ENCODE measurements at regions not wholly inside any gene's neighbourhood (a gene's known extent, or its start where the extent isn't known, plus 50 kb on each side); places are given as distances from the start of the nearest gene placed in this dataset.

DNA sequence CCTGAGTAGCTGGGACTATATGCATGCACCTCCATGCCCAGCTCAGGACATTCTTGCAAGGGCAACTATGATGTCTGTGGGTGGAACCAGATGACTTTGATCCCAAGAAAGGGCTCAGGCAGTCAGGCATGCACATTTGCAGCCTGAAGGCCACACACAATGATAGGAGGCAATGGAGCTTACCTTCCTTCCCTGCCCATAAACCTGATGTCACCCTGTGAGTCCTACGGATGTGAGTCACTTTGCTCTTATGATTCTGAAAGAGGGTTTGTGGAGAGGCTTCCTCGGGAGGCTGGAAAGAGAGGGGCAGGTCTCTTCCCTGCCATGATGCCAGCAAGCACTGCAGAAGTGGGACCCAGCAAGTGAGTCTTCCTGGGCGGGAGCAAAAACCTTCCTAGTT lies 202.4 kb downstream of the LY86 start:
- CTCF ChIA-PET, result no interaction called here
- no peak for DNase-seq (ENCODE audit: low read depth, low spot score)
- POLR2A ChIA-PET, result no interaction called here
- TF ChIP-seq, protein P1, sequence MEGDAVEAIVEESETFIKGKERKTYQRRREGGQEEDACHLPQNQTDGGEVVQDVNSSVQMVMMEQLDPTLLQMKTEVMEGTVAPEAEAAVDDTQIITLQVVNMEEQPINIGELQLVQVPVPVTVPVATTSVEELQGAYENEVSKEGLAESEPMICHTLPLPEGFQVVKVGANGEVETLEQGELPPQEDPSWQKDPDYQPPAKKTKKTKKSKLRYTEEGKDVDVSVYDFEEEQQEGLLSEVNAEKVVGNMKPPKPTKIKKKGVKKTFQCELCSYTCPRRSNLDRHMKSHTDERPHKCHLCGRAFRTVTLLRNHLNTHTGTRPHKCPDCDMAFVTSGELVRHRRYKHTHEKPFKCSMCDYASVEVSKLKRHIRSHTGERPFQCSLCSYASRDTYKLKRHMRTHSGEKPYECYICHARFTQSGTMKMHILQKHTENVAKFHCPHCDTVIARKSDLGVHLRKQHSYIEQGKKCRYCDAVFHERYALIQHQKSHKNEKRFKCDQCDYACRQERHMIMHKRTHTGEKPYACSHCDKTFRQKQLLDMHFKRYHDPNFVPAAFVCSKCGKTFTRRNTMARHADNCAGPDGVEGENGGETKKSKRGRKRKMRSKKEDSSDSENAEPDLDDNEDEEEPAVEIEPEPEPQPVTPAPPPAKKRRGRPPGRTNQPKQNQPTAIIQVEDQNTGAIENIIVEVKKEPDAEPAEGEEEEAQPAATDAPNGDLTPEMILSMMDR (IDR thresholded peaks at IDR 0.05; ENCODE audit: insufficient read depth, low read length, missing control alignments), result no peak
- H3K4me3 ChIP-seq (ENCODE audit: low read depth, low read length), result no peak overlapping the region

DNA sequence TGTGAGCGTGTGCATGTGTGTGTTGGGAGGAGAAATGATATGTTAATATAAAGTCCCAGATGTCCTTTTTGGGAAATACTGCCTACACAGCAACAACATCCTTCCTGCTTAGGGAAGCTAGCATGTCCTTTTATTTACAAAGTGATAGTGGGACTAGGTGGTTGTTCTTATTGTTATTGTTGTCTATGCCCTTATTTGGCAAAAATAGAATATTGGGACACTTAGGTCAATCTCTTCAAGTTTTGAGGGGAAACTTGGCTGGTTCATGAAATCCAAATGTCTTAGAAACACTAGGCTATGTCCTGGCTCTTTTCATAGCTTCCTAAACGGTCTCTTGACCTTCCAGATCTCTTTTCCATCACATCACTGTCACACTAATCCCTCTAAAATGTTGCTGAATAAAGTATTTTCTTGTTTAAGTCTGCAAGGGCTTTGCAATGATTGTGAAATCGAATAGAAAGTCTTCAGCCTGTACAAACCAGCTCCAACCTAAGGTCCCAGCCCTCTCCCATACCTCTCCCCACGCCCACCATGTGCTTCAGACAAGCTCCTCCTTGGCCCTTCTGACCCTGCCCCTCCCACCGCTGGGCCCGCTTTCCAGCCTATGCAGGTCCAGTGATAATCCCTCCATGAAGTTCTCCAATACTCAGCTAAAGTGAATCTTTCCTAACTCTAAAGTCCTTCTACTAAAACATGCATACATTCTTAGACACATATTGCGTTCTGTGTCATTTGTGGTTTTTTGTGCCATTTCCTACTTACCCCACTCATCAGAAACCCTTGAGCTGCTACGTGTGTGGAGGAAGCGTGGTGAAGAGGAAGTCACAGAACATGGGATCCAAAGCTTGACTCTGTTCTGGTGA lies 205.1 kb downstream of the LY86 start:
- no peak for DNase-seq (ENCODE audit: low read depth, low spot score)
- H3K4me3 ChIP-seq (ENCODE audit: low read depth, low read length), result no peak overlapping the region
- POLR2A ChIA-PET, result no interaction called here
- TF ChIP-seq, protein P1 (IDR thresholded peaks at IDR 0.05; ENCODE audit: insufficient read depth, low read length, missing control alignments), result no peak
- CTCF ChIA-PET, result interaction anchor here (1.6 kb wide), 1 partner anchor 450 kb away, joined by 3 read pairs; no protein-coding TSS in a partner anchor

DNA sequence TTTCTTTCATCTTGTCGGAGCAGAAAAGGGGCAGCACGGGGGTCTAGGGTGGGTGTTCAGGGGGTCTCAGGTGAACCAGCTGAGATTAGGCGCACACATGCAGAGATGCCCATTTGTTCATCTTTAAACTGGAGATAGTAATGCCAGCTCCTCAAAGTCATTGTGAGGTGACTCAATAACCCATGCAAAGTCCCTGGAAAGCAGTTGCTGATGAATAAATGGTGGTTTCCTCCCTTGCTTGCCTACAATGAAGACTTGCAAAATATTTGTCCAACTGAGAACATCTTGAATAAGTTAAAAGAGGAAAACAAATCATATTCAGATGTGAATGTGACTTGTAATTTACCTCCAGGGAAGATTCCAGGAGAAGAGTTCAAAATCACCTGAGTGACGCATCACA lies 206.9 kb downstream of the LY86 start:
- TF ChIP-seq, protein P1 (IDR thresholded peaks at IDR 0.05; ENCODE audit: insufficient read depth, low read length, missing control alignments), result no peak
- CTCF ChIA-PET, result no interaction called here
- POLR2A ChIA-PET, result no interaction called here
- no peak overlapping the region for H3K4me3 ChIP-seq (ENCODE audit: low read depth, low read length)
- DNase-seq (ENCODE audit: low read depth, low spot score), result no peak

DNA sequence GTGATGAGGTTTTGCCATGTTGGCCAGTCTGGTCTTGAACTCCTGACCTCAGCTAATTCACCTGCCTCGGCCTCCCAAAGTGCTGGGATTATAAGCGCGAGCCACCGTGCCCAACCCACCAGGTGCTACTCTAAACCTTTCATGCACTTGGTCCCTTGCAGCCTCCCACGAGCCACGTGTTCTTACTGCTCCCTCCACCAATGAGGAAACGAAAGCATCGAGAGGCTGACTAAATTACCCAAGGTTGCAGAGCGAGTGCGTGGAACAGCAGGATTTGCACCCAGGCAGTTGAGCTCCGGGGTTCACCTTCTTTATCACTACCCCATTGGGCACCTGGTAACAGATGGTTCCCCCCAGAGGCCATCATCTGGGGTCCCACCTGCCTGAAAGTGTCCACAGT lies 208.3 kb downstream of the LY86 start:
- DNase-seq (ENCODE audit: low read depth, low spot score), result no peak
- H3K4me3 ChIP-seq (ENCODE audit: low read depth, low read length), result no peak overlapping the region
- CTCF ChIA-PET, result no interaction called here
- POLR2A ChIA-PET, result no interaction called here
- TF ChIP-seq, protein P1 (IDR thresholded peaks at IDR 0.05; ENCODE audit: insufficient read depth, low read length, missing control alignments), result no peak

GRCh38 chr6:6798448-6798860 lies 209.9 kb downstream of the LY86 start:
- no peak overlapping the region for H3K4me3 ChIP-seq (ENCODE audit: low read depth, low read length)
- POLR2A ChIA-PET, result no interaction called here
- CTCF ChIA-PET, result no interaction called here
- TF ChIP-seq, protein P1 (IDR thresholded peaks at IDR 0.05; ENCODE audit: insufficient read depth, low read length, missing control alignments), result no peak
- DNase-seq (ENCODE audit: low read depth, low spot score), result no peak

DNA sequence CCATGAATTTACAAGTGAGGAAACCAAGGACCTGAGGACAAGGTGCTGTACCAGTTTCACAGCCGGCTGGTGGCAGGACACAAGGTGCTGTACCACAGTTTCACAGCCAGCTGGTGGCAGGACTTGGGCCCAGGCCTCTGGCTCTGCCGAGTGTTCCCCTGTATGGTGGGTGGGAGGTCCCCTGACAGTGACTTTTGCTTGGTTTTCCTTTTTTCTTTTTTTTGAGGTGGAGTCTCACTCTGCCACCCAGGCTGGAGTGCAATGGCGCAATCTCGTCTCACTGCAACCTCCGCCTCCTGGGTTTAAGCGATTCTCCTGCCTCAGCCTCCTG lies 212.4 kb downstream of the LY86 start:
- ChIA-PET CTCF (interaction anchor here (0.8 to 1.6 kb wide), 2 partner anchors 8 to 42 kb away, joined by 3 to 4 read pairs; no protein-coding TSS in a partner anchor), POLR2A (no interaction called here)
- TF ChIP-seq, protein P1 (IDR thresholded peaks at IDR 0.05; ENCODE audit: insufficient read depth, low read length, missing control alignments), result no peak
- DNase-seq (ENCODE audit: low read depth, low spot score), result no peak
- H3K4me3 ChIP-seq (ENCODE audit: low read depth, low read length), result no peak overlapping the region

Data from AG04449 (cell line).